ENCODE measurements at regions not wholly inside any gene's neighbourhood (a gene's known extent, or its start where the extent isn't known, plus 50 kb on each side); places are given as distances from the start of the nearest gene placed in this dataset.

- TF ChIP-seq CTCF (IDR thresholded peaks at IDR 0.05; ENCODE audit: poor library complexity, severe bottlenecking) (no peak), EP300 (conservative IDR thresholded peaks at IDR 0.05; ENCODE audit: poor library complexity, severe bottlenecking) (no peak), POLR2AphosphoS5 (IDR thresholded peaks at IDR 0.05) (no peak), TAF1 (IDR thresholded peaks at IDR 0.05; ENCODE audit: low read depth) (no peak), EZH2 (IDR thresholded peaks at IDR 0.05; ENCODE audit: borderline replicate concordance, insufficient read depth, low read length, poor library complexity, severe bottlenecking) (no peak), MXI1 (conservative IDR thresholded peaks at IDR 0.05; ENCODE audit: poor library complexity, severe bottlenecking) (no peak), SMC3 (conservative IDR thresholded peaks at IDR 0.05; ENCODE audit: poor library complexity) (no peak)
Observed at GRCh38 chr15:70382009-70382749, 284.5 kb upstream of the TLE3 start.

All from neural cell (in vitro differentiated cells).